ENCODE measurements at regions not wholly inside any gene's neighbourhood (a gene's known extent, or its start where the extent isn't known, plus 50 kb on each side); places are given as distances from the start of the nearest gene placed in this dataset.

DNA sequence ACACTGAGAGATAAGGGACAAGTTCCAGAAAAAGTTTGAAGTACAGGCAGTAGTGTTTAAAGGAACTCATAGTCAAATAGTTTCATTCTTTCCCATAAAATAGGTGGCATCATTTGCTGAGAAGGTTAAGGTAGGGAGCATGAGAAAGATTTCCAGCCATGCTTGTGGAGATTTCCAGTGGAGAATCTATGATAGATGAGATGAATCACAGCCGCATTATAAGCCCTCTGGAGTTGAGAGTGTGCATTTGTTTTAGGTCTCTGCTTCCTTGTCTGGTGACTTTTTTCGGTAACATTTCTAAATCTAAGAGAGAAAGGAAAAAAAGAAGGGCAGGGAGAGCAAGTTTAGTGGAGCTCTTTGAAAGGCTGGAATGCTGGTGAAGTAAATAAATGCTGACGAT, 108.7 kb downstream of the DISP1 start:
- no peak overlapping the region for H3K18ac ChIP-seq (ENCODE audit: low read depth, low read length)
- no peaks in the 10 kb centered on the region for H3K27me3 ChIP-seq (ENCODE audit: control insufficient read depth, insufficient read depth, low read length)
- H3K56ac ChIP-seq (ENCODE audit: extremely low read depth, insufficient read depth, low read length) = no peak overlapping the region
- ATAC-seq (ENCODE audit: low read depth) = no peak
- H3K9me1 ChIP-seq (ENCODE audit: insufficient read depth, low read length) = no peaks in the 10 kb centered on the region
- H2BK120ac ChIP-seq (ENCODE audit: low read depth, low read length) = no peak overlapping the region
- peaks cover 8% of the 10 kb centered on the region for H3K4me1 ChIP-seq (ENCODE audit: control insufficient read depth, insufficient read depth, low read length)
- ChIA-PET POLR2A (ENCODE audit: unreplicated experiment) (no interaction called here), CTCF (no interaction called here)
- dilution Hi-C loops (cut with HindIII; ENCODE audit: low sequenced_read_pairs, unreplicated experiment) (no loop called here), in situ Hi-C loops (cut with MboI; ENCODE audit: low sequenced_read_pairs) (no loop called here), intact Hi-C loops (cut with micrococcal nuclease) (no loop called here)
- DNase-seq = peak; percentile 42
- no peak overlapping the region for H3K9ac ChIP-seq (ENCODE audit: low read depth, low read length)
- H3K9me3 ChIP-seq (ENCODE audit: control insufficient read depth, insufficient read depth, low read length) = no peaks in the 10 kb centered on the region
- H3K4me2 ChIP-seq (ENCODE audit: low read depth, low read length) = no peak overlapping the region
- no peak overlapping the region for H4K8ac ChIP-seq (ENCODE audit: low read depth in 2 of 2, low read length in 2 of 2)
- no peak for TF ChIP-seq POLR2A (IDR thresholded peaks at IDR 0.05; ENCODE audit: low read depth, low read length)
- no peak for TF ChIP-seq RAD21 (IDR thresholded peaks at IDR 0.05; ENCODE audit: low read length)
- TF ChIP-seq RFX5 (IDR thresholded peaks at IDR 0.05; ENCODE audit: low read depth, low read length) = no peak
- TF ChIP-seq CHD1 (IDR thresholded peaks at IDR 0.05; ENCODE audit: low read depth, low read length) = no peak
- TF ChIP-seq, protein P1, sequence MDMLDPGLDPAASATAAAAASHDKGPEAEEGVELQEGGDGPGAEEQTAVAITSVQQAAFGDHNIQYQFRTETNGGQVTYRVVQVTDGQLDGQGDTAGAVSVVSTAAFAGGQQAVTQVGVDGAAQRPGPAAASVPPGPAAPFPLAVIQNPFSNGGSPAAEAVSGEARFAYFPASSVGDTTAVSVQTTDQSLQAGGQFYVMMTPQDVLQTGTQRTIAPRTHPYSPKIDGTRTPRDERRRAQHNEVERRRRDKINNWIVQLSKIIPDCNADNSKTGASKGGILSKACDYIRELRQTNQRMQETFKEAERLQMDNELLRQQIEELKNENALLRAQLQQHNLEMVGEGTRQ (IDR thresholded peaks at IDR 0.05; ENCODE audit: low read depth, low read length) = no peak
- no peak for TF ChIP-seq BHLHE40 (IDR thresholded peaks at IDR 0.05; ENCODE audit: low read depth, low read length)
- TF ChIP-seq RCOR1 (IDR thresholded peaks at IDR 0.05; ENCODE audit: insufficient replicate concordance, low read length) = no peak
- TF ChIP-seq, protein P2, sequence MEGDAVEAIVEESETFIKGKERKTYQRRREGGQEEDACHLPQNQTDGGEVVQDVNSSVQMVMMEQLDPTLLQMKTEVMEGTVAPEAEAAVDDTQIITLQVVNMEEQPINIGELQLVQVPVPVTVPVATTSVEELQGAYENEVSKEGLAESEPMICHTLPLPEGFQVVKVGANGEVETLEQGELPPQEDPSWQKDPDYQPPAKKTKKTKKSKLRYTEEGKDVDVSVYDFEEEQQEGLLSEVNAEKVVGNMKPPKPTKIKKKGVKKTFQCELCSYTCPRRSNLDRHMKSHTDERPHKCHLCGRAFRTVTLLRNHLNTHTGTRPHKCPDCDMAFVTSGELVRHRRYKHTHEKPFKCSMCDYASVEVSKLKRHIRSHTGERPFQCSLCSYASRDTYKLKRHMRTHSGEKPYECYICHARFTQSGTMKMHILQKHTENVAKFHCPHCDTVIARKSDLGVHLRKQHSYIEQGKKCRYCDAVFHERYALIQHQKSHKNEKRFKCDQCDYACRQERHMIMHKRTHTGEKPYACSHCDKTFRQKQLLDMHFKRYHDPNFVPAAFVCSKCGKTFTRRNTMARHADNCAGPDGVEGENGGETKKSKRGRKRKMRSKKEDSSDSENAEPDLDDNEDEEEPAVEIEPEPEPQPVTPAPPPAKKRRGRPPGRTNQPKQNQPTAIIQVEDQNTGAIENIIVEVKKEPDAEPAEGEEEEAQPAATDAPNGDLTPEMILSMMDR (conservative IDR thresholded peaks at IDR 0.05; ENCODE audit: low read depth, low read length) = no peak
- TF ChIP-seq CEBPB (IDR thresholded peaks at IDR 0.05; ENCODE audit: low read depth, low read length) = no peak
- TF ChIP-seq MAFK (IDR thresholded peaks at IDR 0.05; ENCODE audit: low read depth, low read length) = no peak
- no peaks in the 10 kb centered on the region for H3K79me1 ChIP-seq (ENCODE audit: low read depth in 1 of 2, low read length in 2 of 2)
- no peak overlapping the region for H2AK5ac ChIP-seq (ENCODE audit: low read depth, low read length)
- no peak overlapping the region for H3K27ac ChIP-seq (ENCODE audit: insufficient read depth, low read length)
- H2AFZ ChIP-seq (replicated peaks; ENCODE audit: low read length, poor library complexity) = no peak overlapping the region
- H3K4ac ChIP-seq (ENCODE audit: low read depth, low read length) = no peak overlapping the region
- BruUV-seq (replicated peaks) = no TSS peak
- no peak overlapping the region for H4K91ac ChIP-seq (ENCODE audit: insufficient read depth, low read depth, low read length)
- no peak overlapping the region for H2BK5ac ChIP-seq (ENCODE audit: low read depth, low read length, poor library complexity, severe bottlenecking)
- no peak overlapping the region for H4K5ac ChIP-seq (ENCODE audit: low read depth, low read length)
- 20% methylated on average over 1 of the region's 3 CpGs; no CpG with 5 or more reads in 1 of the 2 experiments for WGBS, 2 experiments (ENCODE audit: extremely low coverage in 2 of 2, insufficient read length in 1 of 2)
- no peak overlapping the region for H3K23ac ChIP-seq (ENCODE audit: low read depth, low read length)
- H3K14ac ChIP-seq (replicated peaks; ENCODE audit: low read depth, low read length) = no peak overlapping the region
- H3K36me3 ChIP-seq (ENCODE audit: control insufficient read depth, insufficient read depth, low read length) = no peaks in the 10 kb centered on the region
- H4K20me1 ChIP-seq (ENCODE audit: insufficient read depth, low read length) = no peaks in the 10 kb centered on the region
- no peak overlapping the region for H2AK9ac ChIP-seq (replicated peaks; ENCODE audit: low read depth, low read length, poor library complexity)
- no peak overlapping the region for H3K4me3 ChIP-seq (ENCODE audit: insufficient read depth, low read depth, low read length)
- H2BK20ac ChIP-seq (ENCODE audit: low read depth, low read length) = no peak overlapping the region
- no peak overlapping the region for H2BK15ac ChIP-seq (ENCODE audit: low read depth, low read length)
